ENCODE measurements at regions not wholly inside any gene's neighbourhood (a gene's known extent, or its start where the extent isn't known, plus 50 kb on each side); places are given as distances from the start of the nearest gene placed in this dataset.

- TF ChIP-seq, protein P1, sequence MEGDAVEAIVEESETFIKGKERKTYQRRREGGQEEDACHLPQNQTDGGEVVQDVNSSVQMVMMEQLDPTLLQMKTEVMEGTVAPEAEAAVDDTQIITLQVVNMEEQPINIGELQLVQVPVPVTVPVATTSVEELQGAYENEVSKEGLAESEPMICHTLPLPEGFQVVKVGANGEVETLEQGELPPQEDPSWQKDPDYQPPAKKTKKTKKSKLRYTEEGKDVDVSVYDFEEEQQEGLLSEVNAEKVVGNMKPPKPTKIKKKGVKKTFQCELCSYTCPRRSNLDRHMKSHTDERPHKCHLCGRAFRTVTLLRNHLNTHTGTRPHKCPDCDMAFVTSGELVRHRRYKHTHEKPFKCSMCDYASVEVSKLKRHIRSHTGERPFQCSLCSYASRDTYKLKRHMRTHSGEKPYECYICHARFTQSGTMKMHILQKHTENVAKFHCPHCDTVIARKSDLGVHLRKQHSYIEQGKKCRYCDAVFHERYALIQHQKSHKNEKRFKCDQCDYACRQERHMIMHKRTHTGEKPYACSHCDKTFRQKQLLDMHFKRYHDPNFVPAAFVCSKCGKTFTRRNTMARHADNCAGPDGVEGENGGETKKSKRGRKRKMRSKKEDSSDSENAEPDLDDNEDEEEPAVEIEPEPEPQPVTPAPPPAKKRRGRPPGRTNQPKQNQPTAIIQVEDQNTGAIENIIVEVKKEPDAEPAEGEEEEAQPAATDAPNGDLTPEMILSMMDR (conservative IDR thresholded peaks at IDR 0.05; ENCODE audit: low read length): no peak
- no peak for TF ChIP-seq EZH2phosphoT487 (IDR thresholded peaks at IDR 0.05; ENCODE audit: borderline replicate concordance)
- Histone ChIP-seq H2AFZ (ENCODE audit: low read length) (no peak overlapping the region), H3K9ac (ENCODE audit: low read depth, low read length, poor library complexity, severe bottlenecking) (no peak overlapping the region), H3K4me1 (ENCODE audit: insufficient read depth, low read length, poor library complexity, severe bottlenecking) (no peaks in the 10 kb centered on the region), H3K9me3 (ENCODE audit: insufficient read depth, low read depth, low read length) (no peaks in the 10 kb centered on the region), H3K27me3 (ENCODE audit: insufficient read depth, low read length, poor library complexity, severe bottlenecking) (no peaks in the 10 kb centered on the region), H4K20me1 (ENCODE audit: insufficient read depth, low read length, poor library complexity, severe bottlenecking) (no peaks in the 10 kb centered on the region), H3K79me2 (ENCODE audit: insufficient read depth, low read length) (no peaks in the 10 kb centered on the region), H3K9me2 (replicated peaks; ENCODE audit: low read depth, low read length) (no peaks in the 10 kb centered on the region), H3K36me3 (ENCODE audit: insufficient read depth, low read length) (no peaks in the 10 kb centered on the region), H3K4me3 (ENCODE audit: low read length, poor library complexity, severe bottlenecking) (no peak overlapping the region), H3K4me2 (ENCODE audit: low read depth, low read length, poor library complexity, severe bottlenecking) (no peak overlapping the region), H3F3A (ENCODE audit: low read depth) (no peaks in the 10 kb centered on the region)
These were observed 297.6 kb upstream of the RUNX1 start for GRCh38 chr21:35346697-35347096.

DNA sequence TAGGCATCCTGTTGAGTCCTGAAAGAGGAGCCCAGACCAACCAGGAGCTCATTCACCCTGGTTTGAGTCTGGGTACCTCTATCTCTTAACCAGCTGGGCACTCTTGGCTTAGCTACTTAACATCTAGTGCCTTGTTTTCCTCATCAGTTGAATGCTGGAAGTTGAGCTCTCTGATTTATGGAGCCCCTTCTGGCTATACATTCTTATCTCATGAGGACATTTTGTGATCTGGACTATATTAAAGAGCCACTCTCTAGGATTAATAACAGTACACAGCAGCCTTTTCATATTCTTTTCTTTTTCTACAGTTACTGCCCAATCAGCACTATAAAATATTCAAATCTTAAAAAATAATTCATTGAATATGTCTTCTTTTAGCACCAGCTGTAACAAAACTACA lies 296.9 kb upstream of the RUNX1 start:
- H4K20me1 ChIP-seq (ENCODE audit: insufficient read depth, low read length, poor library complexity, severe bottlenecking): no peaks in the 10 kb centered on the region
- no peaks in the 10 kb centered on the region for H3K9me2 ChIP-seq (replicated peaks; ENCODE audit: low read depth, low read length)
- H3F3A ChIP-seq (ENCODE audit: low read depth): no peaks in the 10 kb centered on the region
- no peaks in the 10 kb centered on the region for H3K36me3 ChIP-seq (ENCODE audit: insufficient read depth, low read length)
- TF ChIP-seq, protein P1 (conservative IDR thresholded peaks at IDR 0.05; ENCODE audit: low read length): no peak
- TF ChIP-seq EZH2phosphoT487 (IDR thresholded peaks at IDR 0.05; ENCODE audit: borderline replicate concordance): no peak
- no peaks in the 10 kb centered on the region for H3K9me3 ChIP-seq (ENCODE audit: insufficient read depth, low read depth, low read length)
- no peak overlapping the region for H3K4me2 ChIP-seq (ENCODE audit: low read depth, low read length, poor library complexity, severe bottlenecking)
- no peaks in the 10 kb centered on the region for H3K27me3 ChIP-seq (ENCODE audit: insufficient read depth, low read length, poor library complexity, severe bottlenecking)
- H3K4me3 ChIP-seq (ENCODE audit: low read length, poor library complexity, severe bottlenecking): no peak overlapping the region
- H3K9ac ChIP-seq (ENCODE audit: low read depth, low read length, poor library complexity, severe bottlenecking): no peak overlapping the region
- H2AFZ ChIP-seq (ENCODE audit: low read length): no peak overlapping the region
- no peaks in the 10 kb centered on the region for H3K79me2 ChIP-seq (ENCODE audit: insufficient read depth, low read length)
- H3K4me1 ChIP-seq (ENCODE audit: insufficient read depth, low read length, poor library complexity, severe bottlenecking): no peaks in the 10 kb centered on the region

DNA sequence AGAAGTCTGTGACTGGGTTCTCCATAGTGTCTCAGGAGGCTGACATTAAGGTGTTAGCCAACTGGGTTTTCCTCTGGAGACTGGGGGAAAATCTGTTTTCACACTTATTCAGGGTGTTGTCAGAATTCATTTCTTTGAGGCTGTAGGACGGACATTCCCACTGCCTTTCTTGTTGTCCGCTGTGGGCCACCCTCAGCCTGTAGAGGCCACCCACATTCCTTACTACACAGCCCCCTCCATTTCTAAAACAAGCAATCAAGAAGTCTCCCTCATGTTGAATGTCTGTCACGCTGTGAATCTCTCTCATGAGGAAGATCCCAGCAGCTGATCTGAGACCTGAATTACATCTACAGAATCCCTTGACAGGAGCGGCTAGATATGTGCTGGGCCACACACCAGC lies 295.5 kb upstream of the RUNX1 start:
- no peak overlapping the region for H2AFZ ChIP-seq (ENCODE audit: low read length)
- H3K36me3 ChIP-seq (ENCODE audit: insufficient read depth, low read length): no peaks in the 10 kb centered on the region
- no peaks in the 10 kb centered on the region for H3K4me1 ChIP-seq (ENCODE audit: insufficient read depth, low read length, poor library complexity, severe bottlenecking)
- no peaks in the 10 kb centered on the region for H3K27me3 ChIP-seq (ENCODE audit: insufficient read depth, low read length, poor library complexity, severe bottlenecking)
- TF ChIP-seq EZH2phosphoT487 (IDR thresholded peaks at IDR 0.05; ENCODE audit: borderline replicate concordance): no peak
- TF ChIP-seq, protein P1 (conservative IDR thresholded peaks at IDR 0.05; ENCODE audit: low read length): no peak
- no peaks in the 10 kb centered on the region for H3K9me3 ChIP-seq (ENCODE audit: insufficient read depth, low read depth, low read length)
- H3K9ac ChIP-seq (ENCODE audit: low read depth, low read length, poor library complexity, severe bottlenecking): no peak overlapping the region
- H3F3A ChIP-seq (ENCODE audit: low read depth): no peaks in the 10 kb centered on the region
- no peaks in the 10 kb centered on the region for H4K20me1 ChIP-seq (ENCODE audit: insufficient read depth, low read length, poor library complexity, severe bottlenecking)
- H3K9me2 ChIP-seq (replicated peaks; ENCODE audit: low read depth, low read length): no peaks in the 10 kb centered on the region
- no peak overlapping the region for H3K4me2 ChIP-seq (ENCODE audit: low read depth, low read length, poor library complexity, severe bottlenecking)
- H3K4me3 ChIP-seq (ENCODE audit: low read length, poor library complexity, severe bottlenecking): no peak overlapping the region
- H3K79me2 ChIP-seq (ENCODE audit: insufficient read depth, low read length): no peaks in the 10 kb centered on the region
